GM19023 (cell line): ENCODE measurements at regions not wholly inside any gene's neighbourhood (a gene's known extent, or its start where the extent isn't known, plus 50 kb on each side); places are given as distances from the start of the nearest gene placed in this dataset.

Source experiments
- ATAC-seq: cut with Tn5 transposase; IDR thresholded peaks from one replicate; pipeline ENCODE4 v1.9.1; 2021; ENCODE audit warnings: mild to moderate bottlenecking, moderate library complexity; ENCODE audit not compliant: unreplicated experiment

GRCh38 chr12:85504164-85504563 lies 224.1 kb downstream of the ALX1 start:
- ATAC-seq: no peak

GRCh38 chr12:85504624-85505023 lies 224.6 kb downstream of the ALX1 start:
- ATAC-seq: no peak

GRCh38 chr12:85507456-85507855 lies 227.4 kb downstream of the ALX1 start:
- no peak for ATAC-seq

GRCh38 chr12:85509081-85509856 lies 229.2 kb downstream of the ALX1 start:
- no peak for ATAC-seq

- ATAC-seq: peak; percentile 95
Observed at GRCh38 chr12:85509857-85510256, 229.8 kb downstream of the ALX1 start.

- no peak for ATAC-seq
Observed at GRCh38 chr12:85516039-85516438, 236.0 kb downstream of the ALX1 start.

GRCh38 chr12:85516667-85517325 lies 236.8 kb downstream of the ALX1 start:
- ATAC-seq: no peak

- ATAC-seq: no peak
Observed at GRCh38 chr12:85519163-85519562, 239.1 kb downstream of the ALX1 start.

- ATAC-seq: no peak
Observed at GRCh38 chr12:85523197-85523596, 243.2 kb downstream of the ALX1 start.

GRCh38 chr12:85527192-85527591 lies 247.2 kb downstream of the ALX1 start:
- peak; percentile 64 for ATAC-seq

GRCh38 chr12:85529896-85530295 lies 249.9 kb downstream of the ALX1 start:
- ATAC-seq: no peak

GRCh38 chr12:85530456-85530855 lies 250.4 kb downstream of the ALX1 start:
- ATAC-seq: no peak

GRCh38 chr12:85531341-85531740 lies 251.3 kb downstream of the ALX1 start:
- ATAC-seq: peak; percentile 90

- ATAC-seq: no peak
Observed at GRCh38 chr12:85549640-85550039, 269.6 kb downstream of the ALX1 start.

- no peak for ATAC-seq
Observed at GRCh38 chr12:85550924-85551323, 270.9 kb downstream of the ALX1 start.

- ATAC-seq: no peak
Observed at GRCh38 chr12:85552461-85552860, 272.4 kb downstream of the ALX1 start.

- no peak for ATAC-seq
Observed at GRCh38 chr12:85557850-85558249, 277.8 kb downstream of the ALX1 start.

- no peak for ATAC-seq
Observed at GRCh38 chr12:85558684-85559083, 277.5 kb downstream of the RASSF9 start.

- no peak for ATAC-seq
Observed at GRCh38 chr12:85559127-85559526, 277.1 kb downstream of the RASSF9 start.

GRCh38 chr12:85559536-85559935 lies 276.7 kb downstream of the RASSF9 start:
- no peak for ATAC-seq

GRCh38 chr12:85562765-85563164 lies 273.4 kb downstream of the RASSF9 start:
- no peak for ATAC-seq

- no peak for ATAC-seq
Observed at GRCh38 chr12:85564786-85565185, 271.4 kb downstream of the RASSF9 start.
